Stomach (tissue), 4 donors: ENCODE measurements at regions not wholly inside any gene's neighbourhood (a gene's known extent, or its start where the extent isn't known, plus 50 kb on each side); places are given as distances from the start of the nearest gene placed in this dataset.

Experiments used
- CTCF ChIP-seq, 7 experiments: fragments of 450-650 bp in 4 of 7; fragments of 200-600 bp in 3 of 7; sonication (generic) in 3 of 7; IDR thresholded peaks; one replicate each; pipeline ENCODE4 v1.5.1; 2016 to 2019; ENCODE audit warnings: antibody characterized with exemption in 7 of 7, control low read depth in 2 of 7, mild to moderate bottlenecking in 1 of 7
- EP300 ChIP-seq: sonication (generic); formaldehyde crosslinking; IDR thresholded peaks from one replicate; pipeline ENCODE4 v1.6.1; 2017; ENCODE audit warnings: antibody characterized with exemption
- POLR2A ChIP-seq, 4 donors: fragments of 450-650 bp; IDR thresholded peaks; one replicate each; pipeline ENCODE4 v1.6.1; 2016; ENCODE audit warnings: antibody characterized with exemption in 4 of 4, control low read depth in 2 of 4, mild to moderate bottlenecking in 1 of 4, moderate library complexity in 1 of 4

GRCh38 chr6:95243053-95243452 lies 334.3 kb upstream of the MANEA start:
- no peak for TF ChIP-seq EP300
- TF ChIP-seq POLR2A (IDR thresholded peaks at IDR 0.05), result no peak
- TF ChIP-seq CTCF (IDR thresholded peaks at IDR 0.05), result no peak
